Gastroesophageal sphincter (tissue), 3 donors: ENCODE measurements at regions not wholly inside any gene's neighbourhood (a gene's known extent, or its start where the extent isn't known, plus 50 kb on each side); places are given as distances from the start of the nearest gene placed in this dataset.

ENCODE experiments used
- CTCF ChIP-seq, 4 experiments: fragments of 200-600 bp in 2 of 4; fragments of 450-650 bp in 2 of 4; sonication (generic) in 1 of 4; IDR thresholded peaks; one replicate each; pipeline ENCODE4 v1.5.1; 2017 to 2019; ENCODE audit warnings: antibody characterized with exemption in 4 of 4, mild to moderate bottlenecking in 2 of 4, moderate library complexity in 2 of 4
- EP300 ChIP-seq: sonication (generic); formaldehyde crosslinking; IDR thresholded peaks from one replicate; pipeline ENCODE4 v1.6.1; 2017; ENCODE audit warnings: antibody characterized with exemption, mild to moderate bottlenecking
- POLR2A ChIP-seq, 2 donors: fragments of 450-650 bp; IDR thresholded peaks; one replicate each; pipeline ENCODE4 v1.6.1; 2017; ENCODE audit warnings: antibody characterized with exemption in 2 of 2, mild to moderate bottlenecking in 2 of 2, moderate library complexity in 1 of 2
- POLR2AphosphoS5 ChIP-seq: sonication (generic); formaldehyde crosslinking; IDR thresholded peaks from one replicate; pipeline ENCODE4 v1.6.1; 2017; ENCODE audit warnings: antibody characterized with exemption

DNA sequence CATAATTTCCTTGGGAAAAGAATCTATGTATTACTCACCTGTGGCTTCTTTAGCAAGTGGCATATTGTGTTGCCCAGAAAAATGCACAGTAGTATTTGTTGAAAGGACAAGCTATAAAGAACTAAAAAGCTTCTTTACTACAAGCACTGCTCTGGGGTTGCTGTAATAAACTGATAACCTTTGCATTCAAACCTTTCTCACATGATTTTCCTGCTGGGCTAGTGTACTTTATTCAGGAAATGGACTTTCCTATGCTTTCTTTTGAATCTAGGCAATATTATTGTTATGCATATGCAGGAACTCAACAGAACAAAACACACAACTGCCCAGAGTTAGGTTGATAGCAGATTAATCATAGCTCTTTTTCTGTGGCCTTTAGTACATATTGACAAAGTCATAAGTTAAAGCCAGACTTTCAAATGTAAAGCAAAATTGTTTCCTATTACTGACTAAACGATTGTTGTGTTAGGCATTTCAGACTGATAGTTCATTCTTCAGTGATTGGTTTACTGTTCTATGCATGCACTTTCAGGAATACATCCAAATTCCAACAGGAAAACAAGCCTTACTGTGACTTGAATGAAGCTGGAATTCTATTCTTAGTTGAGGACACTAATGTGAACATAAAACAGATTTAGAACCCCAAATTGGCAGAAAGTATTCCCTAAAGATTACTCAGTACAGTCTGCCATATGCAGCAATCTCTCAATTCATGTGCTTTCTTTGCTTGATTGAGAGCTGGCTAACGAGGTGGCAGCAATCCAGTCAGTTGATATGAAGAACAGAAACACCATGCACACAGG lies 564.3 kb upstream of the NEGR1 start:
- no peak for TF ChIP-seq CTCF (IDR thresholded peaks at IDR 0.05)
- TF ChIP-seq POLR2AphosphoS5: no peak
- TF ChIP-seq POLR2A (IDR thresholded peaks at IDR 0.05): no peak
- no peak for TF ChIP-seq EP300
